ENCODE measurements at regions not wholly inside any gene's neighbourhood (a gene's known extent, or its start where the extent isn't known, plus 50 kb on each side); places are given as distances from the start of the nearest gene placed in this dataset.
"Not testable (repeated sequence)": the region's sequence is repeated elsewhere in the genome, so short reads cannot be mapped to it uniquely, and the experiment has no call there.

GRCh38 chr2:38491436-38491835, 111.3 kb downstream of the HNRNPLL start:
- Mint-ChIP-seq H3K4me3 (no peak overlapping the region), H3K9me3 (no peaks in the 10 kb centered on the region), H3K4me1 (no peaks in the 10 kb centered on the region), H3K27ac (no peak overlapping the region), H3K27me3 (peaks cover 0 to 4% of the 10 kb centered on the region in 2 donors), H3K36me3 (no peaks in the 10 kb centered on the region)
- Histone ChIP-seq H3K9me3 (ENCODE audit: low read length) (no peaks in the 10 kb centered on the region), H3K27ac (ENCODE audit: low read depth, low read length) (no peak overlapping the region), H3K27me3 (ENCODE audit: insufficient read depth, low read length, poor library complexity, severe bottlenecking) (no peaks in the 10 kb centered on the region), H3K4me1 (ENCODE audit: insufficient read depth, low read length) (no peaks in the 10 kb centered on the region), H3K4me3 (ENCODE audit: low read length) (no peak overlapping the region), H3K36me3 (ENCODE audit: insufficient read depth, low read length) (no peaks in the 10 kb centered on the region)
- ChIA-PET POLR2A (no interaction called here), CTCF (no interaction called here)
- no peak for DNase-seq

DNA sequence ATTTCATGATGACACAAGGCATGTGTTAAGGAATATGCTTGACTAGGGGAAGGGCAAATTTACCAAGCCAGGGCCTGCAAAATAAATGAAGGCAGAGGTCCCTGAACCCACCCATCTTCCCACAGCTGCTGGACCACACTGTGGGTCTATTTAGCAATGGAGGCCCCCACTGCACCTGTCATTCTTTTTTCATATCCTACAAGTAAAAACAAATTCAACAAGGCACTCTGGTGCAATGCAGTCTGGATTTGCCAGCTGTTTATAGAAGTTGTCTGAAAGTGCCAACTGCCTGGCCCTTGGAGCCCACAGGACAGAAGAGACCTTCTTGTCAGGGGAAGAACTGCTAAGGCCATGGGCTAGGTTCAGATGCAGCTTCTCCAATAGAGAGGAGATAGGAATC, 112.8 kb upstream of the ATL2 start:
- Mint-ChIP-seq H3K4me3 (no peak overlapping the region), H3K4me1 (no peaks in the 10 kb centered on the region), H3K9me3 (no peaks in the 10 kb centered on the region), H3K36me3 (no peaks in the 10 kb centered on the region), H3K27me3 (peaks cover 0 to 2% of the 10 kb centered on the region in 2 donors), H3K27ac (no peak overlapping the region)
- ChIA-PET CTCF (no interaction called here), POLR2A (no interaction called here)
- DNase-seq = no peak
- H3K4me1 ChIP-seq (ENCODE audit: insufficient read depth, low read length) = no peaks in the 10 kb centered on the region
- no peak overlapping the region for H3K27ac ChIP-seq (ENCODE audit: low read depth, low read length)
- no peaks in the 10 kb centered on the region for H3K9me3 ChIP-seq (ENCODE audit: low read length)
- no peaks in the 10 kb centered on the region for H3K27me3 ChIP-seq (ENCODE audit: insufficient read depth, low read length, poor library complexity, severe bottlenecking)
- no peak overlapping the region for H3K4me3 ChIP-seq (ENCODE audit: low read length)
- H3K36me3 ChIP-seq (ENCODE audit: insufficient read depth, low read length) = no peaks in the 10 kb centered on the region

GRCh38 chr2:38487852-38488251, 110.8 kb upstream of the ATL2 start:
- H3K9me3 ChIP-seq (ENCODE audit: low read length) = no peaks in the 10 kb centered on the region
- H3K27ac ChIP-seq (ENCODE audit: low read depth, low read length) = no peak overlapping the region
- Mint-ChIP-seq H3K4me3 (no peak overlapping the region), H3K4me1 (no peaks in the 10 kb centered on the region), H3K9me3 (no peaks in the 10 kb centered on the region), H3K27me3 (no peaks in the 10 kb centered on the region), H3K36me3 (no peaks in the 10 kb centered on the region), H3K27ac (no peak overlapping the region)
- no peak overlapping the region for H3K4me3 ChIP-seq (ENCODE audit: low read length)
- H3K36me3 ChIP-seq (ENCODE audit: insufficient read depth, low read length) = no peaks in the 10 kb centered on the region
- H3K27me3 ChIP-seq (ENCODE audit: insufficient read depth, low read length, poor library complexity, severe bottlenecking) = no peaks in the 10 kb centered on the region
- DNase-seq = no peak
- ChIA-PET POLR2A (no interaction called here), CTCF (interaction anchor here (1.1 kb wide), 1 partner anchor 20 kb away, joined by 3 read pairs; no protein-coding TSS in a partner anchor)
- H3K4me1 ChIP-seq (ENCODE audit: insufficient read depth, low read length) = no peaks in the 10 kb centered on the region

DNA sequence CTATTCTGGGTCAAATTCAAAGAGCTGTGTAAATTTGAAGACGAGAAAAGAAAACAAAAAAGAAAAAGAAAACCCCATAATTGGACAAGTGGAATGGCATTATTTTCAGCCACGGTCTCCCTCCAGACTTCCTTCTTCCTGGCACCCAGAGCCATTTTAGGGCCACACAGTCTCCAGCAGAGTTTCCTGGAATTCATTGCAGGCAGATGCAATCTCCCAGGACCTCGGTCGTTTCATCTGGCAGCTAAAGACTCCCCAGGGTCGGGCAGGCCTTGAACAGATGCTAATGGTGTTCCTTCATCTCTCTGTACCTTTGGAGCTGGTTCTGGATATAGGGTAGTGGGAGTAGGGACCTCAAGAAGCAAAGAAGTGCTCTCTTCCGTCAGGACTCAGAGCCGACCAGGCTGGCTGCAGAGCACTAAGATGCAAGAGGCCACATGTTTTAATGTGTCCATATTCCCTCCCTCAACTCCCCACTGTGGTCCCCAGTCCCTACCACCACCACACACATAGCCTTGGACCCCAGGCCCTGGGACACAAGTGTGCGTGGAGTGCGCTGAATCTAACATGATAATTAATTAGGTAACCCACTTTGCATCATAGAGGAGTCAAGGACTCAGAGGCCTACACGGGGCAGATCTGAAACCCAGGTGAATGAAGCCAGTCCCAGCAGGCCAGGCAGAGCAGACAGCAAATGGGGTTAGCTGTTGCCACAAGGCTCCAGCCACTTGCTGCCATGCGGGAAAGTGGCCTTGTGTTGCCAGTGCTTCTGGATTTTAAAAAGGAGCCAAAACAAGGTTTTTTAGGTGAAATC, 109.3 kb upstream of the ATL2 start:
- H3K36me3 ChIP-seq (ENCODE audit: insufficient read depth, low read length) = no peaks in the 10 kb centered on the region
- no peaks in the 10 kb centered on the region for H3K9me3 ChIP-seq (ENCODE audit: low read length)
- H3K4me1 ChIP-seq (ENCODE audit: insufficient read depth, low read length) = no peaks in the 10 kb centered on the region
- H3K27ac Mint-ChIP-seq = no peak overlapping the region
- no peaks in the 10 kb centered on the region for H3K36me3 Mint-ChIP-seq
- H3K9me3 Mint-ChIP-seq = peaks cover 0 to 2% (median under 1%) of the 10 kb centered on the region in 5 donors
- DNase-seq = no peak
- ChIA-PET CTCF (no interaction called here), POLR2A (no interaction called here)
- H3K4me1 Mint-ChIP-seq = no peaks in the 10 kb centered on the region
- no peaks in the 10 kb centered on the region for H3K27me3 ChIP-seq (ENCODE audit: insufficient read depth, low read length, poor library complexity, severe bottlenecking)
- no peaks in the 10 kb centered on the region for H3K27me3 Mint-ChIP-seq
- H3K4me3 ChIP-seq (ENCODE audit: low read length) = no peak overlapping the region
- no peak overlapping the region for H3K4me3 Mint-ChIP-seq
- no peak overlapping the region for H3K27ac ChIP-seq (ENCODE audit: low read depth, low read length)

DNA sequence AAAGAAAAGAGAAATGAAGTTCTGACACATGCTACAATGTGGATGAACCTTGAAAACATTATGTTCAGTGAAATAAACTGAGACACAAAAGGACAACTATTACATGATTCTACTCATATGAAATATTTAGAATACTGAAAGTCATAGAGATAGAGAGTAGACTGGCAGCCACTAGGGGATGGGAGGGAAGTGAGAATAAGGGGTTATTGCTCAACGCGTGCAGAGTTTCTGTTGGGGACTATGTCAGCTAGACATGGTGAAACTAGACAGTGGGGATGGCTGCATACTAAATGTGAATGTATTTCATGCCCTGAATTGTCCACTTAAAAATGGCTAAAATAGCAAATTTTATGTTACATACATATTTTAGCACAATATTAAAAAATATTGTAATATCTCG, 108.7 kb upstream of the ATL2 start:
- CTCF ChIA-PET = no interaction called here
- no peak overlapping the region for H3K27ac Mint-ChIP-seq
- no peaks in the 10 kb centered on the region for H3K4me1 Mint-ChIP-seq
- no peaks in the 10 kb centered on the region for H3K27me3 Mint-ChIP-seq
- POLR2A ChIA-PET = no interaction called here
- H3K36me3 ChIP-seq (ENCODE audit: insufficient read depth, low read length) = no peaks in the 10 kb centered on the region
- DNase-seq = no peak
- no peak overlapping the region for H3K4me3 ChIP-seq (ENCODE audit: low read length)
- no peak overlapping the region for H3K27ac ChIP-seq (ENCODE audit: low read depth, low read length)
- H3K4me3 Mint-ChIP-seq = no peak overlapping the region
- no peaks in the 10 kb centered on the region for H3K27me3 ChIP-seq (ENCODE audit: insufficient read depth, low read length, poor library complexity, severe bottlenecking)
- no peaks in the 10 kb centered on the region for H3K9me3 ChIP-seq (ENCODE audit: low read length)
- H3K4me1 ChIP-seq (ENCODE audit: insufficient read depth, low read length) = no peaks in the 10 kb centered on the region
- H3K36me3 Mint-ChIP-seq = peaks cover 0 to 2% (median 0%) of the 10 kb centered on the region in 3 donors
- peaks cover 3 to 7% (median 5%) of the 10 kb centered on the region in 5 donors for H3K9me3 Mint-ChIP-seq

GRCh38 chr2:38484957-38485356, 107.9 kb upstream of the ATL2 start:
- H3K27me3 Mint-ChIP-seq = no peaks in the 10 kb centered on the region
- Histone ChIP-seq H3K27me3 (ENCODE audit: insufficient read depth, low read length, poor library complexity, severe bottlenecking) (no peaks in the 10 kb centered on the region), H3K36me3 (ENCODE audit: insufficient read depth, low read length) (no peaks in the 10 kb centered on the region), H3K27ac (ENCODE audit: low read depth, low read length) (no peak overlapping the region), H3K9me3 (ENCODE audit: low read length) (no peaks in the 10 kb centered on the region), H3K4me1 (ENCODE audit: insufficient read depth, low read length) (no peaks in the 10 kb centered on the region), H3K4me3 (ENCODE audit: low read length) (no peak overlapping the region)
- H3K4me1 Mint-ChIP-seq = no peaks in the 10 kb centered on the region
- POLR2A ChIA-PET = no interaction called here
- H3K9me3 Mint-ChIP-seq = peaks cover 9 to 13% (median 10%) of the 10 kb centered on the region in 5 donors
- H3K36me3 Mint-ChIP-seq = peaks cover 0 to 6% (median 0%) of the 10 kb centered on the region in 3 donors
- DNase-seq = no peak
- CTCF ChIA-PET = no interaction called here
- H3K4me3 Mint-ChIP-seq = no peak overlapping the region
- no peak overlapping the region for H3K27ac Mint-ChIP-seq

GRCh38 chr2:38483776-38484501, 106.9 kb upstream of the ATL2 start:
- no peaks in the 10 kb centered on the region for H3K36me3 ChIP-seq (ENCODE audit: insufficient read depth, low read length)
- no peak overlapping the region for H3K4me3 ChIP-seq (ENCODE audit: low read length)
- ChIA-PET CTCF (interaction anchor here (0.7 kb wide), 1 partner anchor 24 kb away, joined by 3 read pairs; no protein-coding TSS in a partner anchor), POLR2A (no interaction called here)
- Mint-ChIP-seq H3K27me3 (no peaks in the 10 kb centered on the region), H3K4me1 (no peaks in the 10 kb centered on the region), H3K27ac (no peak overlapping the region), H3K9me3 (peaks cover 9 to 17% (median 14%) of the 10 kb centered on the region in 5 donors), H3K4me3 (no peak overlapping the region), H3K36me3 (peaks cover 0 to 9% (median 0%) of the 10 kb centered on the region in 3 donors)
- no peaks in the 10 kb centered on the region for H3K27me3 ChIP-seq (ENCODE audit: insufficient read depth, low read length, poor library complexity, severe bottlenecking)
- no peak overlapping the region for H3K27ac ChIP-seq (ENCODE audit: low read depth, low read length)
- H3K4me1 ChIP-seq (ENCODE audit: insufficient read depth, low read length) = no peaks in the 10 kb centered on the region
- DNase-seq = no peak
- no peaks in the 10 kb centered on the region for H3K9me3 ChIP-seq (ENCODE audit: low read length)

GRCh38 chr2:38482710-38483109, 105.6 kb upstream of the ATL2 start:
- H3K4me3 Mint-ChIP-seq; CTCF ChIA-PET; H3K9me3 ChIP-seq (ENCODE audit: low read length); H3K4me1 ChIP-seq (ENCODE audit: insufficient read depth, low read length); H3K27me3 Mint-ChIP-seq; H3K27me3 ChIP-seq (ENCODE audit: insufficient read depth, low read length, poor library complexity, severe bottlenecking); H3K27ac ChIP-seq (ENCODE audit: low read depth, low read length); DNase-seq; H3K4me1 Mint-ChIP-seq; H3K4me3 ChIP-seq (ENCODE audit: low read length); POLR2A ChIA-PET; H3K36me3 ChIP-seq (ENCODE audit: insufficient read depth, low read length); H3K27ac Mint-ChIP-seq: not testable (repeated sequence)
- H3K36me3 Mint-ChIP-seq = peaks cover 0 to 10% (median 0%) of the 10 kb centered on the region in 3 donors
- H3K9me3 Mint-ChIP-seq = peaks cover 9 to 19% (median 14%) of the 10 kb centered on the region in 5 donors
